ENCODE measurements at regions not wholly inside any gene's neighbourhood (a gene's known extent, or its start where the extent isn't known, plus 50 kb on each side); places are given as distances from the start of the nearest gene placed in this dataset.

GRCh38 chr16:17031484-17032268, 439.1 kb downstream of the XYLT1 start:
- TF ChIP-seq EZH2 (IDR thresholded peaks at IDR 0.05; ENCODE audit: insufficient read depth, poor library complexity, severe bottlenecking): no peak
- TF ChIP-seq EZH2phosphoT487 (IDR thresholded peaks at IDR 0.05; ENCODE audit: insufficient read depth, low read depth): no peak
